Heart left ventricle (tissue), 16 donors: ENCODE measurements at regions not wholly inside any gene's neighbourhood (a gene's known extent, or its start where the extent isn't known, plus 50 kb on each side); places are given as distances from the start of the nearest gene placed in this dataset.

ENCODE experiments used
- ATAC-seq, 4 donors: fragments of 200-7000 bp; cut with Tn5 transposase; one replicate each; pipeline ENCODE4 v1.9.1; 2020 to 2022; ENCODE audit warnings: moderate library complexity in 4 of 4, mild to moderate bottlenecking in 3 of 4, moderate number of reproducible peaks in 1 of 4
- DNase-seq, 5 donors: peaks; one replicate each; pipeline ENCODE4 v3.0.0-alpha.2; 2020
- H3K27ac ChIP-seq, 12 donors: fragments of 200-600 bp; sonication (generic) in 4 of 12; one replicate each; pipeline versions ENCODE4 v1.5.0 to v1.8.0; 2016 to 2022; ENCODE audit warnings: mild to moderate bottlenecking in 2 of 12
- H3K27me3 ChIP-seq, 9 donors: fragments of 200-600 bp; sonication (generic) in 2 of 9; one replicate each; pipeline versions ENCODE4 v1.5.1 to v1.8.0; 2016 to 2022; ENCODE audit warnings: mild to moderate bottlenecking in 3 of 9
- H3K36me3 ChIP-seq, 9 donors: fragments of 200-600 bp; sonication (generic) in 2 of 9; one replicate each; pipeline versions ENCODE4 v1.5.0 to v1.8.0; 2018 to 2022; ENCODE audit warnings: mild to moderate bottlenecking in 2 of 9
- H3K4me1 ChIP-seq, 12 donors: fragments of 200-600 bp; sonication (generic) in 4 of 12; one replicate each; pipeline versions ENCODE4 v1.5.0 to v1.8.0; 2016 to 2022; ENCODE audit warnings: mild to moderate bottlenecking in 3 of 12
- H3K4me3 ChIP-seq, 12 donors: fragments of 200-600 bp; sonication (generic) in 4 of 12; one replicate each; pipeline versions ENCODE4 v1.5.0 to v1.8.0; 2017 to 2022; ENCODE audit warnings: mild to moderate bottlenecking in 9 of 12, moderate library complexity in 4 of 12
- H3K9me3 ChIP-seq, 12 donors: fragments of 200-600 bp; sonication (generic) in 4 of 12; one replicate each; pipeline versions ENCODE4 v1.5.0 to v1.8.0; 2016 to 2022; ENCODE audit warnings: mild to moderate bottlenecking in 1 of 12
- CTCF ChIP-seq, 12 donors: fragments of 200-600 bp; sonication (generic) in 4 of 12; IDR thresholded peaks; one replicate each; pipeline versions ENCODE4 v1.5.0 to v1.8.0; 2018 to 2022; ENCODE audit warnings: antibody characterized with exemption in 12 of 12, mild to moderate bottlenecking in 5 of 12
- POLR2A ChIP-seq, 2 donors: fragments of 450-650 bp; IDR thresholded peaks; one replicate each; pipeline ENCODE4 v1.6.1; 2017; ENCODE audit warnings: antibody characterized with exemption in 2 of 2, mild to moderate bottlenecking in 2 of 2, moderate library complexity in 2 of 2
- WGBS, 4 donors: extraction: QIAGEN DNeasy Blood & Tissue Kit in 2 of 4; methylation state at CpG; one replicate each; pipeline versions ENCODE4 v1.1.5 to v1.1.7; 2013 to 2018; 5-methylcytosine and 5-hydroxymethylcytosine counted together
- intact Hi-C, 10 donors: fragments of 100-400 bp; cut with DNase I; formaldehyde crosslinking; loops; one replicate each; pipeline versions ENCODE4 v1.11.1 to v1.14.2; 2022
- donor health status: ischemic (EF 13 %, LVEDD 7.1; RV severe dilation, severe dysfunction).
- donor health status: healthy with polysubstance abuse.
- donor health status: DM: no; HTN: yes; CAD: no.
- donor health status: DM: no; HTN: no; CAD: no.
- donor health status: ischemic (EF 25% LVEDD 6.9; RV normal size, moderate dysfunction).
- donor health status: ischemic (EF 25% LVEDD 5.7; RV mildly dilated, moderate dysfunction).
- donor health status: healthy.
- donor health status: DM: yes; HTN: yes; CAD: no.
- donor health status: ischemic (EF 35%, LVEDD 5.7; RV mildly dilated, moderate dysfunction).
- donor health status: nonischemic (EF 11% LVEDD 7.7; RV severe dilation, severe dysfunction).
- donor health status: DM: yes; HTN: yes; CAD: no.
- donor health status: PGD.
- donor health status: ischemic (EF 29% LVEDD 5.4; RV normal size, mild dysfunction).
- donor health status: nonischemic (EF 23%, LVEDD 6.1; RV moderate dilation, normal function).

- H3K4me3 ChIP-seq: no peak overlapping the region
- no peak for DNase-seq
- intact Hi-C loops: no loop called here
- H3K27ac ChIP-seq: no peak overlapping the region
- 43 to 81% (median 54%) methylated on average over 2 of the region's 2 CpGs for WGBS, 4 donors
- H3K36me3 ChIP-seq: no peaks in the 10 kb centered on the region
- H3K27me3 ChIP-seq: peaks cover 0 to 4% (median 0%) of the 10 kb centered on the region in 9 donors
- no peak for TF ChIP-seq POLR2A (IDR thresholded peaks at IDR 0.05)
- no peak for TF ChIP-seq CTCF (IDR thresholded peaks at IDR 0.05)
- no peaks in the 10 kb centered on the region for H3K4me1 ChIP-seq
- no peak for ATAC-seq
- H3K9me3 ChIP-seq: no peaks in the 10 kb centered on the region
Observed at GRCh38 chr2:147718831-147719230, 126.0 kb upstream of the ACVR2A start.

GRCh38 chr2:147716906-147717305 lies 127.9 kb upstream of the ACVR2A start:
- Histone ChIP-seq H3K27ac (no peak overlapping the region), H3K9me3 (peaks cover 0 to 14% (median 2%) of the 10 kb centered on the region in 12 donors), H3K4me3 (no peak overlapping the region), H3K4me1 (no peaks in the 10 kb centered on the region), H3K36me3 (no peaks in the 10 kb centered on the region), H3K27me3 (peaks cover 0 to 4% (median 0%) of the 10 kb centered on the region in 9 donors)
- no peak for ATAC-seq
- no peak for DNase-seq
- TF ChIP-seq CTCF (IDR thresholded peaks at IDR 0.05) (no peak), POLR2A (IDR thresholded peaks at IDR 0.05) (no peak)
- intact Hi-C loops: no loop called here

GRCh38 chr2:147715807-147716206 lies 129.0 kb upstream of the ACVR2A start:
- no peak for TF ChIP-seq CTCF (IDR thresholded peaks at IDR 0.05)
- no peak for TF ChIP-seq POLR2A (IDR thresholded peaks at IDR 0.05)
- Histone ChIP-seq H3K36me3 (no peaks in the 10 kb centered on the region), H3K27me3 (peaks cover 0 to 4% (median 0%) of the 10 kb centered on the region in 9 donors), H3K4me3 (no peak overlapping the region), H3K27ac (no peak overlapping the region), H3K4me1 (no peaks in the 10 kb centered on the region), H3K9me3 (peaks cover 0 to 22% (median 2%) of the 10 kb centered on the region in 12 donors)
- intact Hi-C loops: no loop called here
- ATAC-seq (no peak), DNase-seq (no peak)

- WGBS, 4 donors: 68 to 74% (median 70%) methylated on average over 3 of the region's 3 CpGs
- peaks cover 0 to 4% (median 0%) of the 10 kb centered on the region in 9 donors for H3K27me3 ChIP-seq
- H3K4me3 ChIP-seq: no peak overlapping the region
- intact Hi-C loops: no loop called here
- ATAC-seq (no peak), DNase-seq (no peak)
- peaks cover 0 to 22% (median 2%) of the 10 kb centered on the region in 12 donors for H3K9me3 ChIP-seq
- H3K4me1 ChIP-seq: no peaks in the 10 kb centered on the region
- H3K36me3 ChIP-seq: no peaks in the 10 kb centered on the region
- no peak overlapping the region for H3K27ac ChIP-seq
- no peak for TF ChIP-seq CTCF (IDR thresholded peaks at IDR 0.05)
- no peak for TF ChIP-seq POLR2A (IDR thresholded peaks at IDR 0.05)
Observed at GRCh38 chr2:147714582-147714981, 130.2 kb upstream of the ACVR2A start.
